ENCODE measurements at regions not wholly inside any gene's neighbourhood (a gene's known extent, or its start where the extent isn't known, plus 50 kb on each side); places are given as distances from the start of the nearest gene placed in this dataset.

- TF ChIP-seq CTCF (conservative IDR thresholded peaks at IDR 0.05; ENCODE audit: low read length) (no peak), EZH2phosphoT487 (IDR thresholded peaks at IDR 0.05; ENCODE audit: borderline replicate concordance) (no peak)
Observed at GRCh38 chr3:27590437-27591298, 106.5 kb upstream of the SLC4A7 start.
